H1 (cell line): ENCODE measurements at regions not wholly inside any gene's neighbourhood (a gene's known extent, or its start where the extent isn't known, plus 50 kb on each side); places are given as distances from the start of the nearest gene placed in this dataset.

Source experiments
- TAF1 ChIP-seq: IDR thresholded peaks from 2 replicates; pipeline ENCODE4 v1.6.1; 2011; ENCODE audit warnings: mild to moderate bottlenecking, low read depth, low read length
- TBP ChIP-seq: IDR thresholded peaks from 2 replicates; pipeline ENCODE4 v1.6.1; 2011; ENCODE audit warnings: low read depth, low read length, improper control_type of control experiment

- TF ChIP-seq TBP, result no peak
- no peak for TF ChIP-seq TAF1
- TF ChIP-seq, all 59 proteins: peak for 0
Observed at GRCh38 chr3:31403197-31403596, 129.5 kb upstream of the STT3B start (continued).
